ENCODE measurements at regions not wholly inside any gene's neighbourhood (a gene's known extent, or its start where the extent isn't known, plus 50 kb on each side); places are given as distances from the start of the nearest gene placed in this dataset.
A peak's percentile ranks its signal among the peaks of the same experiment; 100 is the strongest.

DNA sequence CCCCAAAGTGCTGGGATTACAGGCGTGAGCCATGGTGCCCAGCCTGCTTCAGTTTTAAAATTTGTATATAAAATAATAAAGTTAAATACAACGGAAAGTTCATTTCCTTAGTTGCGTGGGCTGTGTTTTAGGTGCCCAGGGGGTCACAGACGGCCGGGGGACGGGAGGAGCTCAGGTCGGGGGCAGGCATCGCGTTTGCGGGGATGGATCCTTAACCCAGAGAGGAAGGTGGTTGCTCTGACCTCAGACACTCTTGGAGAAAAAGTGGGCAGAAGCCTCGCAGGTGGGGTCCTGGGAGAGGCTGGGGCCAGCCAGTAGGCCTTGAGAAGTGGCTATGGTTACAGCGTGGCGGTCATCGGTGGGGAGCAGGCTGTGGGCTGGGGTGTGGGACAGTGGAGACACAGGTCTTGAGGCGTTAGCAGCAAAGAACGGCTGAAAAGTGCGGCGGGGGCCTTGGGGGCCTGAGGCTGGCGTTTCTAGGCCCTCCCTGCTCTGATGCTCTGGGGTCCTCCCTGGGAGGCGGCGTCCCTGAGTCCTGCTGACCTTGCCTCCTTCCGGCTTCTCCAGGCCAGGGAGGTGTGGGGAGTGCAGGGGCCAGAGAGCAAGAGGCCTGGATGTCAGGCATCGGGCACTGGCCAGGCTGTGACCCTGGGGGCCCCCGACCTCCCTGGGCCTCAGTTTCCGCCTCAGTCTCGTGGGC, 54.4 kb downstream of the UNCX start:
- no peaks in the 10 kb centered on the region for H3K36me3 ChIP-seq (ENCODE audit: control insufficient read depth, insufficient read depth, low read length)
- H3K27me3 ChIP-seq (ENCODE audit: control insufficient read depth, insufficient read depth, low read length) = peaks cover 2% of the 10 kb centered on the region
- H3K4me3 ChIP-seq (ENCODE audit: low read depth, low read length) = no peak overlapping the region
- H3K9me3 ChIP-seq (ENCODE audit: control insufficient read depth, insufficient read depth, low read length) = no peaks in the 10 kb centered on the region
- H3K9ac ChIP-seq (ENCODE audit: low read depth, low read length) = no peak overlapping the region
- H3K4me1 ChIP-seq (ENCODE audit: control insufficient read depth, insufficient read depth, low read length) = no peaks in the 10 kb centered on the region

DNA sequence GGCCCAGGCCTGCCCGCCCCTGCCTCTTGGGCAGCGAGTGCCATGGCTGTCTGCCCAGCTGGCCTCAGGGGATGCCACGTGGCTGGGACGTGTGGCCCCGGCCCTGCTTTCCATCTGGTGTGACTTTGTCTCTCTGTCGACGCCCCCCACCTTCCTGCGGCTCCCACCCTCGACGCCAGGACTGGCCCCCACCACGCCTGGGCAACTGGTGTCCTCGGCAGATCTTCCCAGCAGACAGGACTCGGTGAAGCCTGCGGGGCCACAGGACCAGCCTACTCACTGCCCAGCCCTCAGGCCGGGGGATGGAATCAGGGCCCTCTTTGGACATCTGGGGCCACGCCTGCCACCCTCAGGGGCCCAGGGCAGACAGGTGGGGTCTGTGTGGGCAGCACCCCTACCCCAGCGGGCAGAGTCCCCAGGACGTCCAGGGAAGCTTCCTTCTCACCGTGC, 55.1 kb downstream of the UNCX start:
- H3K9ac ChIP-seq (ENCODE audit: low read depth, low read length) = no peak overlapping the region
- no peak overlapping the region for H3K4me3 ChIP-seq (ENCODE audit: low read depth, low read length)
- H3K36me3 ChIP-seq (ENCODE audit: control insufficient read depth, insufficient read depth, low read length) = no peaks in the 10 kb centered on the region
- H3K9me3 ChIP-seq (ENCODE audit: control insufficient read depth, insufficient read depth, low read length) = no peaks in the 10 kb centered on the region
- H3K27me3 ChIP-seq (ENCODE audit: control insufficient read depth, insufficient read depth, low read length) = peaks cover 2% of the 10 kb centered on the region
- H3K4me1 ChIP-seq (ENCODE audit: control insufficient read depth, insufficient read depth, low read length) = no peaks in the 10 kb centered on the region

- no peaks in the 10 kb centered on the region for H3K4me1 ChIP-seq (ENCODE audit: control insufficient read depth, insufficient read depth, low read length)
- H3K27me3 ChIP-seq (ENCODE audit: control insufficient read depth, insufficient read depth, low read length) = peaks cover 2% of the 10 kb centered on the region
- no peak overlapping the region for H3K4me3 ChIP-seq (ENCODE audit: low read depth, low read length)
- no peak overlapping the region for H3K9ac ChIP-seq (ENCODE audit: low read depth, low read length)
- H3K36me3 ChIP-seq (ENCODE audit: control insufficient read depth, insufficient read depth, low read length) = no peaks in the 10 kb centered on the region
- H3K9me3 ChIP-seq (ENCODE audit: control insufficient read depth, insufficient read depth, low read length) = no peaks in the 10 kb centered on the region
These were observed 55.8 kb downstream of the UNCX start for GRCh38 chr7:1288390-1288995.

- Histone ChIP-seq H3K9ac (ENCODE audit: low read depth, low read length) (no peak overlapping the region), H3K4me3 (ENCODE audit: low read depth, low read length) (no peak overlapping the region), H3K36me3 (ENCODE audit: control insufficient read depth, insufficient read depth, low read length) (no peaks in the 10 kb centered on the region), H3K27me3 (ENCODE audit: control insufficient read depth, insufficient read depth, low read length) (peaks cover 2% of the 10 kb centered on the region), H3K9me3 (ENCODE audit: control insufficient read depth, insufficient read depth, low read length) (no peaks in the 10 kb centered on the region), H3K4me1 (ENCODE audit: control insufficient read depth, insufficient read depth, low read length) (no peaks in the 10 kb centered on the region)
These were observed 56.4 kb downstream of the UNCX start for GRCh38 chr7:1288996-1289551.

GRCh38 chr7:1289666-1290025, 57.0 kb downstream of the UNCX start:
- Histone ChIP-seq H3K36me3 (ENCODE audit: control insufficient read depth, insufficient read depth, low read length) (no peaks in the 10 kb centered on the region), H3K9me3 (ENCODE audit: control insufficient read depth, insufficient read depth, low read length) (no peaks in the 10 kb centered on the region), H3K27me3 (ENCODE audit: control insufficient read depth, insufficient read depth, low read length) (peaks cover 2% of the 10 kb centered on the region), H3K4me1 (ENCODE audit: control insufficient read depth, insufficient read depth, low read length) (no peaks in the 10 kb centered on the region), H3K9ac (ENCODE audit: low read depth, low read length) (no peak overlapping the region), H3K4me3 (ENCODE audit: low read depth, low read length) (no peak overlapping the region)

- Histone ChIP-seq H3K4me3 (ENCODE audit: low read depth, low read length) (peak overlapping the region; percentile 46), H3K36me3 (ENCODE audit: control insufficient read depth, insufficient read depth, low read length) (no peaks in the 10 kb centered on the region), H3K4me1 (ENCODE audit: control insufficient read depth, insufficient read depth, low read length) (no peaks in the 10 kb centered on the region), H3K9me3 (ENCODE audit: control insufficient read depth, insufficient read depth, low read length) (no peaks in the 10 kb centered on the region), H3K9ac (ENCODE audit: low read depth, low read length) (no peak overlapping the region), H3K27me3 (ENCODE audit: control insufficient read depth, insufficient read depth, low read length) (peaks cover 2% of the 10 kb centered on the region)
These were observed 57.5 kb downstream of the UNCX start for GRCh38 chr7:1290026-1290678.

GRCh38 chr7:1290679-1291356, 58.1 kb downstream of the UNCX start:
- Histone ChIP-seq H3K27me3 (ENCODE audit: control insufficient read depth, insufficient read depth, low read length) (peaks cover 2% of the 10 kb centered on the region), H3K9ac (ENCODE audit: low read depth, low read length) (no peak overlapping the region), H3K9me3 (ENCODE audit: control insufficient read depth, insufficient read depth, low read length) (no peaks in the 10 kb centered on the region), H3K4me3 (ENCODE audit: low read depth, low read length) (peak overlapping the region; percentile 46), H3K4me1 (ENCODE audit: control insufficient read depth, insufficient read depth, low read length) (no peaks in the 10 kb centered on the region), H3K36me3 (ENCODE audit: control insufficient read depth, insufficient read depth, low read length) (no peaks in the 10 kb centered on the region)

GRCh38 chr7:1291357-1291689, 58.7 kb downstream of the UNCX start:
- Histone ChIP-seq H3K9me3 (ENCODE audit: control insufficient read depth, insufficient read depth, low read length) (no peaks in the 10 kb centered on the region), H3K36me3 (ENCODE audit: control insufficient read depth, insufficient read depth, low read length) (no peaks in the 10 kb centered on the region), H3K9ac (ENCODE audit: low read depth, low read length) (no peak overlapping the region), H3K27me3 (ENCODE audit: control insufficient read depth, insufficient read depth, low read length) (peaks cover 2% of the 10 kb centered on the region), H3K4me1 (ENCODE audit: control insufficient read depth, insufficient read depth, low read length) (no peaks in the 10 kb centered on the region), H3K4me3 (ENCODE audit: low read depth, low read length) (no peak overlapping the region)

- H3K4me3 ChIP-seq (ENCODE audit: low read depth, low read length) = no peak overlapping the region
- H3K9me3 ChIP-seq (ENCODE audit: control insufficient read depth, insufficient read depth, low read length) = no peaks in the 10 kb centered on the region
- H3K9ac ChIP-seq (ENCODE audit: low read depth, low read length) = no peak overlapping the region
- no peaks in the 10 kb centered on the region for H3K4me1 ChIP-seq (ENCODE audit: control insufficient read depth, insufficient read depth, low read length)
- peaks cover 2% of the 10 kb centered on the region for H3K27me3 ChIP-seq (ENCODE audit: control insufficient read depth, insufficient read depth, low read length)
- H3K36me3 ChIP-seq (ENCODE audit: control insufficient read depth, insufficient read depth, low read length) = no peaks in the 10 kb centered on the region
These were observed 59.4 kb downstream of the UNCX start for GRCh38 chr7:1291845-1292765.

- no peaks in the 10 kb centered on the region for H3K9me3 ChIP-seq (ENCODE audit: control insufficient read depth, insufficient read depth, low read length)
- no peak overlapping the region for H3K9ac ChIP-seq (ENCODE audit: low read depth, low read length)
- H3K4me3 ChIP-seq (ENCODE audit: low read depth, low read length) = no peak overlapping the region
- H3K4me1 ChIP-seq (ENCODE audit: control insufficient read depth, insufficient read depth, low read length) = no peaks in the 10 kb centered on the region
- H3K27me3 ChIP-seq (ENCODE audit: control insufficient read depth, insufficient read depth, low read length) = peaks cover 2% of the 10 kb centered on the region
- no peaks in the 10 kb centered on the region for H3K36me3 ChIP-seq (ENCODE audit: control insufficient read depth, insufficient read depth, low read length)
These were observed 60.5 kb downstream of the UNCX start for GRCh38 chr7:1292972-1293830.
